SU-DHL-6 (cell line): ENCODE measurements at regions not wholly inside any gene's neighbourhood (a gene's known extent, or its start where the extent isn't known, plus 50 kb on each side); places are given as distances from the start of the nearest gene placed in this dataset.

ENCODE experiments used
- H2AFZ ChIP-seq: fragments of 200-600 bp; sonication (generic); 2 replicates; pipeline ENCODE4 v1.6.1; 2014; ENCODE audit warnings: low read depth, mild to moderate bottlenecking, moderate library complexity, mixed read lengths, antibody characterized with exemption, low read length; ENCODE audit not compliant: severe bottlenecking
- H3F3A ChIP-seq: fragments of 200-600 bp; shearing (Covaris generic); 2 replicates; pipeline ENCODE4 v1.6.0; 2016; ENCODE audit warnings: antibody characterized with exemption, mild to moderate bottlenecking; ENCODE audit not compliant: insufficient read depth
- H3K27ac ChIP-seq: fragments of 200-600 bp; sonication (generic); 2 replicates; pipeline ENCODE4 v1.5.1; 2016; ENCODE audit warnings: low read depth, mild to moderate bottlenecking, low read length, moderate library complexity, mixed read lengths
- H3K27me3 ChIP-seq: fragments of 200-600 bp; sonication (generic), shearing (Covaris generic); 2 replicates; pipeline ENCODE4 v1.6.0; 2014; ENCODE audit warnings: mild to moderate bottlenecking, low read length
- H3K36me3 ChIP-seq: fragments of 200-600 bp; sonication (generic); 2 replicates; pipeline ENCODE4 v1.6.1; 2014; ENCODE audit warnings: mild to moderate bottlenecking, low read length, mixed read lengths
- H3K4me2 ChIP-seq: fragments of 300-600, 200-600 bp; shearing (Covaris generic), sonication (generic); 2 replicates; pipeline ENCODE4 v1.6.0; 2014; ENCODE audit warnings: low read length, low read depth, mild to moderate bottlenecking; ENCODE audit not compliant: poor library complexity, severe bottlenecking
- H3K4me3 ChIP-seq: fragments of 200-600 bp; sonication (generic); 2 replicates; pipeline ENCODE4 v1.5.1; 2014; ENCODE audit warnings: antibody characterized with exemption, low read length, mild to moderate bottlenecking, mixed read lengths; ENCODE audit not compliant: insufficient read depth, poor library complexity, severe bottlenecking
- H3K79me2 ChIP-seq: fragments of 200-600 bp; sonication (generic); 2 replicates; pipeline ENCODE4 v1.6.1; 2014; ENCODE audit warnings: mild to moderate bottlenecking, low read length, moderate library complexity; ENCODE audit not compliant: insufficient read depth
- H3K9ac ChIP-seq: fragments of 200-600 bp; sonication (generic); 2 replicates; pipeline ENCODE4 v1.7.0; 2014; ENCODE audit warnings: mild to moderate bottlenecking, low read length
- H3K9me2 ChIP-seq: fragments of 200-600 bp; sonication (generic); replicated peaks from 2 replicates; pipeline ENCODE4 v1.6.1; 2014; ENCODE audit warnings: low read length; ENCODE audit not compliant: insufficient read depth
- H3K9me3 ChIP-seq: fragments of 200-600 bp; sonication (generic); 2 replicates; pipeline ENCODE4 v1.6.1; 2014; ENCODE audit warnings: low read length, mixed read lengths; ENCODE audit not compliant: insufficient read depth
- H4K20me1 ChIP-seq: fragments of 200-600 bp; sonication (generic); 2 replicates; pipeline ENCODE4 v1.6.1; 2014; ENCODE audit warnings: low read depth, mild to moderate bottlenecking, antibody characterized with exemption, low read length, moderate library complexity, mixed read lengths
- CTCF ChIP-seq: fragments of 200-600 bp; sonication (generic); IDR thresholded peaks from one replicate; pipeline ENCODE4 v1.5.1; 2017; ENCODE audit warnings: antibody characterized with exemption, mild to moderate bottlenecking, low read length, moderate library complexity; ENCODE audit not compliant: insufficient read depth, poor library complexity, severe bottlenecking
- EZH2phosphoT487 ChIP-seq: fragments of 200-600 bp; sonication (generic), shearing (Covaris generic); conservative IDR thresholded peaks from 2 replicates; pipeline ENCODE4 v1.6.1; 2018; ENCODE audit warnings: mild to moderate bottlenecking, antibody characterized with exemption, low read length, moderate library complexity, mixed read lengths

DNA sequence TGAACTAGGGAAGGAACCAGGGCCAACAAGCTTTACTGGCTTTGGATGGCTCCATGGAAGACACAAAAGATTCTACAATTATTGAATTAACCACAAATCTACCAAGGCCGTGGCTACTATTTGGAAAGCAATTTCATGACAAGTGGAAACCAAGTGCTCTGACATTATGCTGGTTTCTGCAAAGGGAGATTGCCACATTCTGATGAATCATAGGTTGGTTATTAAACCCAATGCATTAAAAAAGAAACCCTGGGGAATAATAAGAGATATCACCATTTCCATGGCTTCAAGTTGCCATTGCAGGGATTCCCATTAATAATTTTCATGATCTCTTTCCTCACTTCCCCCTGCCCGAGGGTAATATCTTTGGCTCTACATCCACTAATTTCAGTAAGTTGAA lies 359.2 kb upstream of the NCAM2 start:
- Histone ChIP-seq H3K27me3 (no peaks in the 10 kb centered on the region), H3K9me2 (no peaks in the 10 kb centered on the region), H2AFZ (no peak overlapping the region), H3K9me3 (no peaks in the 10 kb centered on the region), H4K20me1 (no peaks in the 10 kb centered on the region), H3K9ac (no peak overlapping the region), H3K4me2 (no peak overlapping the region), H3K36me3 (no peaks in the 10 kb centered on the region), H3K4me3 (no peak overlapping the region), H3K27ac (no peak overlapping the region), H3F3A (no peaks in the 10 kb centered on the region), H3K79me2 (no peaks in the 10 kb centered on the region)
- no peak for TF ChIP-seq EZH2phosphoT487
- TF ChIP-seq CTCF, result no peak

- no peak overlapping the region for H3K27ac ChIP-seq
- no peak overlapping the region for H3K4me2 ChIP-seq
- no peaks in the 10 kb centered on the region for H3F3A ChIP-seq
- H3K4me3 ChIP-seq, result no peak overlapping the region
- peaks cover 13% of the 10 kb centered on the region for H3K9me3 ChIP-seq
- H3K79me2 ChIP-seq, result no peaks in the 10 kb centered on the region
- H2AFZ ChIP-seq, result no peak overlapping the region
- H3K9me2 ChIP-seq, result no peaks in the 10 kb centered on the region
- TF ChIP-seq CTCF, result no peak
- TF ChIP-seq EZH2phosphoT487, result no peak
- no peaks in the 10 kb centered on the region for H3K36me3 ChIP-seq
- no peaks in the 10 kb centered on the region for H4K20me1 ChIP-seq
- no peak overlapping the region for H3K9ac ChIP-seq
- H3K27me3 ChIP-seq, result no peaks in the 10 kb centered on the region
These were observed 357.0 kb upstream of the NCAM2 start for GRCh38 chr21:20641241-20641640.

DNA sequence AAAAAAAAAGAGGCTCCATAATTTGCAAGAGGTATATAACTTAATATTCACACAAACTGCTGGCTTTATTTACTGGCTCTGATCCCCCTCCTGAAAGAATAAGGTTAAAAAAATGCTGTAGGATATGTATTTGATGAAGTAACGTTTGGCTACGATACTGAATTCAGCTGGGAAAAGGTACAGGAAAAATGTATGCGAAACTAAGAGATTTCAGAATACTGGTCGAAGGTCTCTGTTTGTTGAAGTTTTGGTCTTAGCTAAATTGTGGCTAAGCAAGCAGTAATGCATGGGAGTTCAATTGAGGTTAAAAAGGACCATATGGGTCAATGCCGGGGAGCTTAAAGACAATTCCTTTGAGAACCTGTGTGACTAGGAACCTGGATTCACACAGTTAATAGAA lies 355.5 kb upstream of the NCAM2 start:
- Histone ChIP-seq H3K4me2 (no peak overlapping the region), H3K9ac (no peak overlapping the region), H3K9me2 (no peaks in the 10 kb centered on the region), H4K20me1 (no peaks in the 10 kb centered on the region), H3K9me3 (peaks cover 16% of the 10 kb centered on the region), H3K27me3 (no peaks in the 10 kb centered on the region), H2AFZ (no peak overlapping the region), H3K36me3 (no peaks in the 10 kb centered on the region), H3K27ac (no peak overlapping the region), H3F3A (no peaks in the 10 kb centered on the region), H3K4me3 (no peak overlapping the region), H3K79me2 (no peaks in the 10 kb centered on the region)
- TF ChIP-seq EZH2phosphoT487 (no peak), CTCF (no peak)

DNA sequence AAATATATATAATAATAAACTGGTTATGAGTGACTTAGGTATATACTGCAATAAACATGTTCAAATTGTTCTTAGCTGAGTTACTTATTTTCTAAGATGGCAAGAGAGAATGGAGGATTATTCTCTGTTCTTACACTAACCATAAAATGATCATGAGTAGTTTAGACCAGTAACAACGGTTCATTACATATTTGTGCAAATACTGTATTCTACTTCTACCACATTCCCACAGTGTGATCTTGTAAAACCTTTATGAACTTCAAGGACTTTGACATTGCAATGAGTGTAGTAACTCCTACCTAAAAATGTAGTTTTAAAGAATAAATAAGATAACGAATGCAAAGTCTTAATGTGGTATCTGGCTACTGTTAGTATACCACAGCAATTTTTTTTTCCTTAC lies 353.7 kb upstream of the NCAM2 start:
- Histone ChIP-seq H3K4me3 (no peak overlapping the region), H4K20me1 (no peaks in the 10 kb centered on the region), H3K4me2 (no peak overlapping the region)

More for the DNA sequence above, 353.7 kb upstream of the NCAM2 start:
- Histone ChIP-seq H2AFZ (no peak overlapping the region), H3K27ac (no peak overlapping the region), H3K79me2 (no peaks in the 10 kb centered on the region), H3K36me3 (no peaks in the 10 kb centered on the region), H3K9me3 (peaks cover 23% of the 10 kb centered on the region), H3K9me2 (no peaks in the 10 kb centered on the region), H3K27me3 (no peaks in the 10 kb centered on the region), H3K9ac (no peak overlapping the region), H3F3A (no peaks in the 10 kb centered on the region)
- no peak for TF ChIP-seq CTCF
- no peak for TF ChIP-seq EZH2phosphoT487
